IMR-90 (cell line): ENCODE measurements at regions not wholly inside any gene's neighbourhood (a gene's known extent, or its start where the extent isn't known, plus 50 kb on each side); places are given as distances from the start of the nearest gene placed in this dataset.

ENCODE experiments used
- ATAC-seq: fragments of 200-7000 bp; cut with Tn5 transposase; 2 replicates; pipeline ENCODE4 v1.9.1; 2020; ENCODE audit warnings: low read depth, mild to moderate bottlenecking, moderate library complexity
- BruUV-seq: library from RNA; stranded (reverse); fragments of 400-500 nt; replicated peaks from 2 replicates; lab custom pipeline; 2021; lab: Mats Ljungman, UMichigan
- CTCF ChIA-PET: fragments of 300-600 bp; formaldehyde crosslinking; extraction: SDS; loops from one replicate; lab custom pipeline; 2021; ENCODE audit warnings: antibody characterized with exemption; lab: Yijun Ruan, JAX
- POLR2A ChIA-PET: fragments of 300-600 bp; sonication (Branson Sonifier 250); formaldehyde crosslinking; loops from one replicate; lab custom pipeline; 2022; ENCODE audit warnings: antibody characterized with exemption; ENCODE audit not compliant: unreplicated experiment; lab: Charles Lee
- DNase-seq: peaks from one replicate; pipeline ENCODE4 v3.0.0; 2013
- H2AFZ ChIP-seq: replicated peaks from 2 replicates; pipeline ENCODE3; 2013; ENCODE audit warnings: low read length, mild to moderate bottlenecking; ENCODE audit not compliant: poor library complexity
- H2AK5ac ChIP-seq: 2 replicates; pipeline ENCODE4 v1.6.1; 2013; ENCODE audit warnings: low read depth, low read length, inconsistent platforms
- H2AK9ac ChIP-seq: replicated peaks from 2 replicates; pipeline ENCODE3; 2013; ENCODE audit warnings: mild to moderate bottlenecking, low read depth, low read length, moderate library complexity; ENCODE audit not compliant: poor library complexity
- H2BK120ac ChIP-seq: 2 replicates; pipeline ENCODE4 v1.6.1; 2013; ENCODE audit warnings: low read depth, low read length, inconsistent platforms
- H2BK15ac ChIP-seq: 3 replicates; pipeline ENCODE4 v1.6.1; 2013; ENCODE audit warnings: low read depth, low read length, inconsistent platforms
- H2BK20ac ChIP-seq: 2 replicates; pipeline ENCODE4 v1.6.1; 2013; ENCODE audit warnings: low read depth, mild to moderate bottlenecking, inconsistent platforms, low read length, moderate library complexity
- H2BK5ac ChIP-seq: 2 replicates; pipeline ENCODE4 v1.6.1; 2013; ENCODE audit warnings: mild to moderate bottlenecking, low read depth, low read length, inconsistent platforms; ENCODE audit not compliant: poor library complexity, severe bottlenecking
- H3K14ac ChIP-seq: replicated peaks from 2 replicates; pipeline ENCODE4 v1.6.1; 2013; ENCODE audit warnings: low read depth, low read length, inconsistent platforms
- H3K18ac ChIP-seq: 2 replicates; pipeline ENCODE4 v1.6.1; 2013; ENCODE audit warnings: low read depth, low read length, control low read depth
- H3K23ac ChIP-seq: 2 replicates; pipeline ENCODE4 v1.6.1; 2013; ENCODE audit warnings: low read depth, low read length, inconsistent platforms
- H3K27ac ChIP-seq: 2 replicates; pipeline ENCODE4 v1.5.1; 2013; ENCODE audit warnings: mild to moderate bottlenecking, control low read depth, low read length; ENCODE audit not compliant: insufficient read depth
- H3K27me3 ChIP-seq: 2 replicates; pipeline ENCODE4 v1.6.1; 2013; ENCODE audit warnings: low read length; ENCODE audit not compliant: control insufficient read depth, insufficient read depth
- H3K36me3 ChIP-seq: 2 replicates; pipeline ENCODE4 v1.6.1; 2013; ENCODE audit warnings: low read length, mixed read lengths; ENCODE audit not compliant: control insufficient read depth, insufficient read depth
- H3K4ac ChIP-seq: 2 replicates; pipeline ENCODE4 v1.6.1; 2013; ENCODE audit warnings: low read depth, low read length, inconsistent platforms
- H3K4me1 ChIP-seq: 2 replicates; pipeline ENCODE4 v1.6.1; 2013; ENCODE audit warnings: low read length, mixed read lengths; ENCODE audit not compliant: control insufficient read depth, insufficient read depth
- H3K4me2 ChIP-seq: 2 replicates; pipeline ENCODE4 v1.6.1; 2013; ENCODE audit warnings: low read depth, mild to moderate bottlenecking, control low read depth, low read length, moderate library complexity
- H3K4me3 ChIP-seq: 2 replicates; pipeline ENCODE4 v1.5.1; 2013; ENCODE audit warnings: low read depth, mild to moderate bottlenecking, control low read depth, low read length, moderate library complexity; ENCODE audit not compliant: insufficient read depth
- H3K56ac ChIP-seq: 2 replicates; pipeline ENCODE4 v1.6.1; 2013; ENCODE audit warnings: low read length, inconsistent platforms; ENCODE audit not compliant: insufficient read depth; ENCODE audit errors: extremely low read depth
- H3K79me1 ChIP-seq, 2 experiments: 2 replicates each; pipeline ENCODE4 v1.6.1; 2013; ENCODE audit warnings: low read length in 2 of 2, inconsistent platforms in 1 of 2, low read depth in 1 of 2
- H3K9ac ChIP-seq: 2 replicates; pipeline ENCODE4 v1.6.1; 2013; ENCODE audit warnings: low read depth, low read length, control low read depth
- H3K9me1 ChIP-seq: 2 replicates; pipeline ENCODE4 v1.6.1; 2013; ENCODE audit warnings: low read length, inconsistent platforms; ENCODE audit not compliant: insufficient read depth
- H3K9me3 ChIP-seq: 2 replicates; pipeline ENCODE4 v1.6.1; 2013; ENCODE audit warnings: low read length; ENCODE audit not compliant: control insufficient read depth, insufficient read depth
- H4K20me1 ChIP-seq: 2 replicates; pipeline ENCODE4 v1.6.1; 2013; ENCODE audit warnings: low read length, inconsistent platforms; ENCODE audit not compliant: insufficient read depth
- H4K5ac ChIP-seq: 2 replicates; pipeline ENCODE4 v1.6.1; 2013; ENCODE audit warnings: mild to moderate bottlenecking, low read depth, low read length, control low read depth
- H4K8ac ChIP-seq, 2 experiments: 2 replicates each; pipeline ENCODE4 v1.6.1; 2013; ENCODE audit warnings: low read depth in 2 of 2, low read length in 2 of 2, control low read depth in 1 of 2, inconsistent platforms in 1 of 2
- H4K91ac ChIP-seq: 2 replicates; pipeline ENCODE4 v1.6.1; 2013; ENCODE audit warnings: low read depth, low read length, inconsistent platforms; ENCODE audit not compliant: insufficient read depth
- CEBPB ChIP-seq: IDR thresholded peaks from 2 replicates; pipeline ENCODE4 v1.6.1; 2012; ENCODE audit warnings: low read depth, low read length, improper control_type of control experiment
- MXI1 ChIP-seq: IDR thresholded peaks from 2 replicates; pipeline ENCODE4 v1.6.1; 2012; ENCODE audit warnings: low read depth, mild to moderate bottlenecking, low read length, moderate library complexity, borderline replicate concordance
- RAD21 ChIP-seq: IDR thresholded peaks from 2 replicates; pipeline ENCODE4 v1.6.1; 2012; ENCODE audit warnings: low read length, improper control_type of control experiment
- USF2 ChIP-seq: fragments of 150-350 bp; IDR thresholded peaks from 2 replicates; pipeline ENCODE4 v1.6.1; 2017; ENCODE audit warnings: mild to moderate bottlenecking, antibody characterized with exemption, low read length, low read depth
- WGBS, 2 experiments: methylation state at CpG; one replicate each; pipeline versions ENCODE4 v1.1.5 to v1.1.7; 2013; ENCODE audit warnings: missing lambda C conversion rate in 2 of 2; ENCODE audit not compliant: insufficient read length in 1 of 2; ENCODE audit errors: extremely low coverage in 2 of 2; 5-methylcytosine and 5-hydroxymethylcytosine counted together
- dilution Hi-C: fragments of 300-500 bp; cut with HindIII; formaldehyde crosslinking; loops from one replicate; pipeline ENCODE4 v1.14.3; 2018; ENCODE audit warnings: low sequenced_read_pairs; ENCODE audit not compliant: unreplicated experiment
- in situ Hi-C: fragments of 300-500 bp; cut with MboI; formaldehyde crosslinking; loops from 3 replicates; pipeline ENCODE4 v1.14.3; 2019; ENCODE audit warnings: low sequenced_read_pairs, inconsistent platforms, mixed read lengths
- intact Hi-C: fragments of 100-400 bp; cut with micrococcal nuclease; formaldehyde crosslinking; loops from 2 replicates; pipeline ENCODE4 v1.10.0; 2022

GRCh38 chr15:58235961-58236360 is 97.8 kb downstream of the AQP9 start:
- no peak overlapping the region for H3K27ac ChIP-seq
- no peak overlapping the region for H2BK5ac ChIP-seq
- no peaks in the 10 kb centered on the region for H3K9me3 ChIP-seq
- in situ Hi-C loops (loop anchor here (25.0 kb wide), 1 partner anchor 526 kb away; the partner anchor contains the start of gene MINDY2), dilution Hi-C loops (no loop called here), intact Hi-C loops (no loop called here)
- peak; percentile 13 for DNase-seq
- H4K8ac ChIP-seq: no peak overlapping the region
- H3K4me2 ChIP-seq: no peak overlapping the region
- H3K36me3 ChIP-seq: no peaks in the 10 kb centered on the region
- no peaks in the 10 kb centered on the region for H3K27me3 ChIP-seq
- H2BK15ac ChIP-seq: 0 out of 3 replicates have a peak overlapping the region, but pooled peaks have one; percentile 4
- ChIA-PET POLR2A (no interaction called here), CTCF (no interaction called here)
- ATAC-seq: no peak; the same call in 1 of the 2 replicates
- no CpG with 5 or more reads among the region's 3 CpGs for WGBS, 2 experiments
- TF ChIP-seq CEBPB (peak; percentile 70), USF2 (no peak), RAD21 (no peak), MXI1 (no peak)
- no peak overlapping the region for H2AK9ac ChIP-seq
- no peaks in the 10 kb centered on the region for H4K20me1 ChIP-seq
- H3K79me1 ChIP-seq: no peaks in the 10 kb centered on the region
- H3K9ac ChIP-seq: no peak overlapping the region
- no peak overlapping the region for H3K14ac ChIP-seq
- no peak overlapping the region for H3K56ac ChIP-seq
- no peak overlapping the region for H3K4ac ChIP-seq
- H4K91ac ChIP-seq: no peak overlapping the region
- H2AFZ ChIP-seq: peak overlapping the region; percentile 47
- H3K9me1 ChIP-seq: no peaks in the 10 kb centered on the region
- no peak overlapping the region for H2BK120ac ChIP-seq
- no peak overlapping the region for H3K4me3 ChIP-seq
- H2BK20ac ChIP-seq: no peak overlapping the region
- H4K5ac ChIP-seq: no peak overlapping the region
- H2AK5ac ChIP-seq: no peak overlapping the region
- no TSS peak for BruUV-seq
- peaks cover 4% of the 10 kb centered on the region; the same call in 1 of the 2 replicates for H3K4me1 ChIP-seq
- H3K18ac ChIP-seq: peak overlapping the region; percentile 2; the same call in 1 of the 2 replicates
- no peak overlapping the region for H3K23ac ChIP-seq
